GM12878 (cell line): ENCODE measurements at regions not wholly inside any gene's neighbourhood (a gene's known extent, or its start where the extent isn't known, plus 50 kb on each side); places are given as distances from the start of the nearest gene placed in this dataset.

ENCODE experiments used
- POLR2A ChIP-seq: IDR thresholded peaks from 2 replicates; pipeline ENCODE4 v1.6.1; 2011; ENCODE audit warnings: low read depth, mild to moderate bottlenecking, low read length
- POLR2AphosphoS2 ChIP-seq: IDR thresholded peaks from 2 replicates; pipeline ENCODE4 v1.6.1; 2011; ENCODE audit warnings: low read depth, mild to moderate bottlenecking, low read length, improper control_type of control experiment, moderate library complexity
- RFX5 ChIP-seq: IDR thresholded peaks from 2 replicates; pipeline ENCODE4 v1.6.1; 2011; ENCODE audit warnings: low read depth, low read length, improper control_type of control experiment
- RUNX3 ChIP-seq: IDR thresholded peaks from 2 replicates; pipeline ENCODE4 v1.6.1; 2012; ENCODE audit warnings: low read length, inconsistent platforms
- SMAD1 ChIP-seq: fragments of 450-650 bp; IDR thresholded peaks from 2 replicates; pipeline ENCODE4 v1.6.1; 2018; ENCODE audit warnings: mild to moderate bottlenecking, low read depth; ENCODE audit not compliant: partially characterized antibody
- TF ChIP-seq, protein P1 (sequence below): IDR thresholded peaks from 2 replicates; pipeline ENCODE4 v1.6.1; 2011; ENCODE audit warnings: low read depth, mild to moderate bottlenecking, low read length, moderate library complexity, borderline replicate concordance; ENCODE audit errors: extremely low read depth
- TF ChIP-seq, protein P2 (sequence below), 3 experiments: IDR thresholded peaks in 2 of 3; conservative IDR thresholded peaks in 1 of 3; 2 replicates each; pipeline ENCODE4 v1.5.1; 2011; ENCODE audit warnings: low read depth in 3 of 3, low read length in 3 of 3, mild to moderate bottlenecking in 3 of 3, control low read depth in 2 of 3, moderate library complexity in 2 of 3, inconsistent platforms in 1 of 3, mixed read lengths in 1 of 3; ENCODE audit not compliant: control insufficient read depth in 2 of 3, insufficient read depth in 1 of 3; ENCODE audit errors: extremely low read depth in 1 of 3
- TF ChIP-seq, protein P3 (sequence below): fragments of 450-650 bp; formaldehyde crosslinking; IDR thresholded peaks from 2 replicates; pipeline ENCODE4 v1.5.0; 2022; ENCODE audit warnings: mild to moderate bottlenecking, missing genetic modification characterization
- TF ChIP-seq, protein P4 (sequence below): fragments of 450-650 bp; IDR thresholded peaks from 2 replicates; pipeline ENCODE4 v1.6.1; 2017; ENCODE audit warnings: mild to moderate bottlenecking
- TF ChIP-seq, protein P5 (sequence below): IDR thresholded peaks from 2 replicates; pipeline ENCODE4 v1.6.1; 2011; ENCODE audit warnings: borderline replicate concordance, low read depth, mild to moderate bottlenecking, moderate library complexity, mixed read lengths, low read length; ENCODE audit not compliant: insufficient read depth; ENCODE audit errors: extremely low read length
- TF ChIP-seq, protein P6 (sequence below): IDR thresholded peaks from 2 replicates; pipeline ENCODE4 v1.6.1; 2012; ENCODE audit warnings: mild to moderate bottlenecking, low read depth, low read length

DNA sequence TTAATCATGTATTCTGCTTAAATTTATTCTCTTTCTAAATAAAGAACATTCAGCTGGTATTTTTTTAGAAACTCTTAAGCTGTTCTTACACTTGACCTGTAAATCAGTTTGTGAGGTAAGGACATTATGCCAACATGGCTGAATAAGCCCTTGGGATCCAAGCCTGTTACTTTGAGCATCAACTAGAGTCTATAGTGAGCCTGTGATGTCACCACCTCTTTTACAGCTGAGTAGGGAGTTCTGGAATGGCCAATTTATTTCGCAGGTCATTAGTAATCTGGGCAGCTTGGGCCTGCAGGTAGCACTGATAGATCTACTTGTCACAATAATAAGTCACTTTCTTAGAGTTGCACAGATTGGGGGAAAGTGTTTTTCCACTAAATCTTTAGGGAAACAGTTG lies 915.2 kb upstream of the MBL2 start:
- TF ChIP-seq, protein P1, sequence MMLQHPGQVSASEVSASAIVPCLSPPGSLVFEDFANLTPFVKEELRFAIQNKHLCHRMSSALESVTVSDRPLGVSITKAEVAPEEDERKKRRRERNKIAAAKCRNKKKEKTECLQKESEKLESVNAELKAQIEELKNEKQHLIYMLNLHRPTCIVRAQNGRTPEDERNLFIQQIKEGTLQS, result no peak
- TF ChIP-seq, protein P2, sequence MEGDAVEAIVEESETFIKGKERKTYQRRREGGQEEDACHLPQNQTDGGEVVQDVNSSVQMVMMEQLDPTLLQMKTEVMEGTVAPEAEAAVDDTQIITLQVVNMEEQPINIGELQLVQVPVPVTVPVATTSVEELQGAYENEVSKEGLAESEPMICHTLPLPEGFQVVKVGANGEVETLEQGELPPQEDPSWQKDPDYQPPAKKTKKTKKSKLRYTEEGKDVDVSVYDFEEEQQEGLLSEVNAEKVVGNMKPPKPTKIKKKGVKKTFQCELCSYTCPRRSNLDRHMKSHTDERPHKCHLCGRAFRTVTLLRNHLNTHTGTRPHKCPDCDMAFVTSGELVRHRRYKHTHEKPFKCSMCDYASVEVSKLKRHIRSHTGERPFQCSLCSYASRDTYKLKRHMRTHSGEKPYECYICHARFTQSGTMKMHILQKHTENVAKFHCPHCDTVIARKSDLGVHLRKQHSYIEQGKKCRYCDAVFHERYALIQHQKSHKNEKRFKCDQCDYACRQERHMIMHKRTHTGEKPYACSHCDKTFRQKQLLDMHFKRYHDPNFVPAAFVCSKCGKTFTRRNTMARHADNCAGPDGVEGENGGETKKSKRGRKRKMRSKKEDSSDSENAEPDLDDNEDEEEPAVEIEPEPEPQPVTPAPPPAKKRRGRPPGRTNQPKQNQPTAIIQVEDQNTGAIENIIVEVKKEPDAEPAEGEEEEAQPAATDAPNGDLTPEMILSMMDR (IDR thresholded peaks at IDR 0.05 in 2 of 3, conservative IDR thresholded peaks at IDR 0.05 in 1 of 3; ENCODE audit: control insufficient read depth in 2 of 3, extremely low read depth in 1 of 3, insufficient read depth in 1 of 3, low read depth in 3 of 3, low read length in 3 of 3), result no peak
- TF ChIP-seq, protein P3, sequence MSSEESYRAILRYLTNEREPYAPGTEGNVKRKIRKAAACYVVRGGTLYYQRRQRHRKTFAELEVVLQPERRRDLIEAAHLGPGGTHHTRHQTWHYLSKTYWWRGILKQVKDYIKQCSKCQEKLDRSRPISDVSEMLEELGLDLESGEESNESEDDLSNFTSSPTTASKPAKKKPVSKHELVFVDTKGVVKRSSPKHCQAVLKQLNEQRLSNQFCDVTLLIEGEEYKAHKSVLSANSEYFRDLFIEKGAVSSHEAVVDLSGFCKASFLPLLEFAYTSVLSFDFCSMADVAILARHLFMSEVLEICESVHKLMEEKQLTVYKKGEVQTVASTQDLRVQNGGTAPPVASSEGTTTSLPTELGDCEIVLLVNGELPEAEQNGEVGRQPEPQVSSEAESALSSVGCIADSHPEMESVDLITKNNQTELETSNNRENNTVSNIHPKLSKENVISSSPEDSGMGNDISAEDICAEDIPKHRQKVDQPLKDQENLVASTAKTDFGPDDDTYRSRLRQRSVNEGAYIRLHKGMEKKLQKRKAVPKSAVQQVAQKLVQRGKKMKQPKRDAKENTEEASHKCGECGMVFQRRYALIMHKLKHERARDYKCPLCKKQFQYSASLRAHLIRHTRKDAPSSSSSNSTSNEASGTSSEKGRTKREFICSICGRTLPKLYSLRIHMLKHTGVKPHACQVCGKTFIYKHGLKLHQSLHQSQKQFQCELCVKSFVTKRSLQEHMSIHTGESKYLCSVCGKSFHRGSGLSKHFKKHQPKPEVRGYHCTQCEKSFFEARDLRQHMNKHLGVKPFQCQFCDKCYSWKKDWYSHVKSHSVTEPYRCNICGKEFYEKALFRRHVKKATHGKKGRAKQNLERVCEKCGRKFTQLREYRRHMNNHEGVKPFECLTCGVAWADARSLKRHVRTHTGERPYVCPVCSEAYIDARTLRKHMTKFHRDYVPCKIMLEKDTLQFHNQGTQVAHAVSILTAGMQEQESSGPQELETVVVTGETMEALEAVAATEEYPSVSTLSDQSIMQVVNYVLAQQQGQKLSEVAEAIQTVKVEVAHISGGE (CRISPR knock-in tag), result no peak
- no peak for TF ChIP-seq RFX5
- TF ChIP-seq RUNX3, result no peak
- no peak for TF ChIP-seq SMAD1
- TF ChIP-seq POLR2AphosphoS2, result no peak
- TF ChIP-seq POLR2A, result no peak
- TF ChIP-seq, protein P4, sequence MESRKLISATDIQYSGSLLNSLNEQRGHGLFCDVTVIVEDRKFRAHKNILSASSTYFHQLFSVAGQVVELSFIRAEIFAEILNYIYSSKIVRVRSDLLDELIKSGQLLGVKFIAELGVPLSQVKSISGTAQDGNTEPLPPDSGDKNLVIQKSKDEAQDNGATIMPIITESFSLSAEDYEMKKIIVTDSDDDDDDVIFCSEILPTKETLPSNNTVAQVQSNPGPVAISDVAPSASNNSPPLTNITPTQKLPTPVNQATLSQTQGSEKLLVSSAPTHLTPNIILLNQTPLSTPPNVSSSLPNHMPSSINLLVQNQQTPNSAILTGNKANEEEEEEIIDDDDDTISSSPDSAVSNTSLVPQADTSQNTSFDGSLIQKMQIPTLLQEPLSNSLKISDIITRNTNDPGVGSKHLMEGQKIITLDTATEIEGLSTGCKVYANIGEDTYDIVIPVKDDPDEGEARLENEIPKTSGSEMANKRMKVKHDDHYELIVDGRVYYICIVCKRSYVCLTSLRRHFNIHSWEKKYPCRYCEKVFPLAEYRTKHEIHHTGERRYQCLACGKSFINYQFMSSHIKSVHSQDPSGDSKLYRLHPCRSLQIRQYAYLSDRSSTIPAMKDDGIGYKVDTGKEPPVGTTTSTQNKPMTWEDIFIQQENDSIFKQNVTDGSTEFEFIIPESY, result no peak
- TF ChIP-seq, protein P5, sequence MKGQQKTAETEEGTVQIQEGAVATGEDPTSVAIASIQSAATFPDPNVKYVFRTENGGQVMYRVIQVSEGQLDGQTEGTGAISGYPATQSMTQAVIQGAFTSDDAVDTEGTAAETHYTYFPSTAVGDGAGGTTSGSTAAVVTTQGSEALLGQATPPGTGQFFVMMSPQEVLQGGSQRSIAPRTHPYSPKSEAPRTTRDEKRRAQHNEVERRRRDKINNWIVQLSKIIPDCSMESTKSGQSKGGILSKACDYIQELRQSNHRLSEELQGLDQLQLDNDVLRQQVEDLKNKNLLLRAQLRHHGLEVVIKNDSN, result no peak
- TF ChIP-seq, protein P6, sequence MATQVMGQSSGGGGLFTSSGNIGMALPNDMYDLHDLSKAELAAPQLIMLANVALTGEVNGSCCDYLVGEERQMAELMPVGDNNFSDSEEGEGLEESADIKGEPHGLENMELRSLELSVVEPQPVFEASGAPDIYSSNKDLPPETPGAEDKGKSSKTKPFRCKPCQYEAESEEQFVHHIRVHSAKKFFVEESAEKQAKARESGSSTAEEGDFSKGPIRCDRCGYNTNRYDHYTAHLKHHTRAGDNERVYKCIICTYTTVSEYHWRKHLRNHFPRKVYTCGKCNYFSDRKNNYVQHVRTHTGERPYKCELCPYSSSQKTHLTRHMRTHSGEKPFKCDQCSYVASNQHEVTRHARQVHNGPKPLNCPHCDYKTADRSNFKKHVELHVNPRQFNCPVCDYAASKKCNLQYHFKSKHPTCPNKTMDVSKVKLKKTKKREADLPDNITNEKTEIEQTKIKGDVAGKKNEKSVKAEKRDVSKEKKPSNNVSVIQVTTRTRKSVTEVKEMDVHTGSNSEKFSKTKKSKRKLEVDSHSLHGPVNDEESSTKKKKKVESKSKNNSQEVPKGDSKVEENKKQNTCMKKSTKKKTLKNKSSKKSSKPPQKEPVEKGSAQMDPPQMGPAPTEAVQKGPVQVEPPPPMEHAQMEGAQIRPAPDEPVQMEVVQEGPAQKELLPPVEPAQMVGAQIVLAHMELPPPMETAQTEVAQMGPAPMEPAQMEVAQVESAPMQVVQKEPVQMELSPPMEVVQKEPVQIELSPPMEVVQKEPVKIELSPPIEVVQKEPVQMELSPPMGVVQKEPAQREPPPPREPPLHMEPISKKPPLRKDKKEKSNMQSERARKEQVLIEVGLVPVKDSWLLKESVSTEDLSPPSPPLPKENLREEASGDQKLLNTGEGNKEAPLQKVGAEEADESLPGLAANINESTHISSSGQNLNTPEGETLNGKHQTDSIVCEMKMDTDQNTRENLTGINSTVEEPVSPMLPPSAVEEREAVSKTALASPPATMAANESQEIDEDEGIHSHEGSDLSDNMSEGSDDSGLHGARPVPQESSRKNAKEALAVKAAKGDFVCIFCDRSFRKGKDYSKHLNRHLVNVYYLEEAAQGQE, result no peak
